ENCODE measurements at regions not wholly inside any gene's neighbourhood (a gene's known extent, or its start where the extent isn't known, plus 50 kb on each side); places are given as distances from the start of the nearest gene placed in this dataset.

DNA sequence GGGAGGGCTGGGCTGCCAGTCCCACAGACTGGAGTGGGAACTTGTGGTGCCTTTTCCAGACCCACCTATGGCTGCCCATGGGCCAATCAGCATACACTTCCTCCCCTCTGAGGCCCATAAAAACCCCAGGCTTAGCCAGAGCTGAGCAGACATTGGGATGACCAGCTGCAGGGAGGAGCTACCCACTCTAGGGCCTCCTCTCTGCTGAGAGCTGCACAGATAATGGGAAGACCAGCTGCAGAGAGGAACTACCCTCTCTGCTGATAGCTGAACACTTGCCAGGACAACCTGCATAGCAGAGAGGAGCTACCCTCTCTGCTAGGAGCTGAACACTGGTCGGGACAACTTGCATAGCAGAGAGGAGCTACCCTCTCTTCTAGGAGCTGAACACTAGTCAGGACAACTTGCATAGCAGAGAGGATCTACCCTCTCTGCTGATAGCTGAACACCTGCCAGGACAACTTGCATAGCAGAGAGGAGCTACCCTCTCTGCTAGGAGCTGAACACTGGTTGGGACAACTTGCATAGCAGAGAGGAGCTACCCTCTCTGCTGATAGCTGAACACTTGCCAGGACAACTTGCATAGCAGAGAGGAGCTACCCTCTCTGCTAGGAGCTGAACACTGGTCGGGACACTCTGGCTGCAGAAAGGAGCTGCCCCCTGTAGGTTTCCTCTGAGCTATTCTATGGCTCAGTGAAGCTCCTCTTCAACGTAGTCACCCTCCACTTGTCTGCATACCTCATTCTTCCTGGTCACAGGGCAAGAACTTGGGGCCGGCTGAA, 88.3 kb upstream of the CACUL1 start:
- Histone ChIP-seq H3K27ac (ENCODE audit: low read length) (no peak overlapping the region), H3K9me3 (replicated peaks; ENCODE audit: insufficient read depth, low read length) (no peaks in the 10 kb centered on the region), H3K4me1 (ENCODE audit: low read length) (no peaks in the 10 kb centered on the region), H3K9me2 (replicated peaks; ENCODE audit: insufficient read depth, low read length) (no peaks in the 10 kb centered on the region), H3K4me3 (ENCODE audit: low read length) (no peak overlapping the region), H3K36me3 (replicated peaks; ENCODE audit: insufficient read depth, low read length) (no peaks in the 10 kb centered on the region), H3K9ac (ENCODE audit: low read length) (no peak overlapping the region), H3K79me2 (ENCODE audit: low read length) (no peaks in the 10 kb centered on the region), H2AFZ (ENCODE audit: low read length) (no peak overlapping the region), H3K4me2 (ENCODE audit: low read depth, low read length) (no peak overlapping the region), H3K27me3 (replicated peaks; ENCODE audit: insufficient read depth, low read length) (no peaks in the 10 kb centered on the region), H3F3A (ENCODE audit: insufficient read depth, low read length) (no peaks in the 10 kb centered on the region), H4K20me1 (ENCODE audit: insufficient read depth, low read length) (no peaks in the 10 kb centered on the region)
- TF ChIP-seq, protein P1, sequence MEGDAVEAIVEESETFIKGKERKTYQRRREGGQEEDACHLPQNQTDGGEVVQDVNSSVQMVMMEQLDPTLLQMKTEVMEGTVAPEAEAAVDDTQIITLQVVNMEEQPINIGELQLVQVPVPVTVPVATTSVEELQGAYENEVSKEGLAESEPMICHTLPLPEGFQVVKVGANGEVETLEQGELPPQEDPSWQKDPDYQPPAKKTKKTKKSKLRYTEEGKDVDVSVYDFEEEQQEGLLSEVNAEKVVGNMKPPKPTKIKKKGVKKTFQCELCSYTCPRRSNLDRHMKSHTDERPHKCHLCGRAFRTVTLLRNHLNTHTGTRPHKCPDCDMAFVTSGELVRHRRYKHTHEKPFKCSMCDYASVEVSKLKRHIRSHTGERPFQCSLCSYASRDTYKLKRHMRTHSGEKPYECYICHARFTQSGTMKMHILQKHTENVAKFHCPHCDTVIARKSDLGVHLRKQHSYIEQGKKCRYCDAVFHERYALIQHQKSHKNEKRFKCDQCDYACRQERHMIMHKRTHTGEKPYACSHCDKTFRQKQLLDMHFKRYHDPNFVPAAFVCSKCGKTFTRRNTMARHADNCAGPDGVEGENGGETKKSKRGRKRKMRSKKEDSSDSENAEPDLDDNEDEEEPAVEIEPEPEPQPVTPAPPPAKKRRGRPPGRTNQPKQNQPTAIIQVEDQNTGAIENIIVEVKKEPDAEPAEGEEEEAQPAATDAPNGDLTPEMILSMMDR (IDR thresholded peaks at IDR 0.05; ENCODE audit: low read length), result no peak
- TF ChIP-seq EZH2 (optimal IDR thresholded peaks at IDR 0.05; ENCODE audit: low read depth, low read length), result no peak
- TF ChIP-seq EZH2phosphoT487 (IDR thresholded peaks at IDR 0.05; ENCODE audit: low read length), result no peak
- no peak for DNase-seq

DNA sequence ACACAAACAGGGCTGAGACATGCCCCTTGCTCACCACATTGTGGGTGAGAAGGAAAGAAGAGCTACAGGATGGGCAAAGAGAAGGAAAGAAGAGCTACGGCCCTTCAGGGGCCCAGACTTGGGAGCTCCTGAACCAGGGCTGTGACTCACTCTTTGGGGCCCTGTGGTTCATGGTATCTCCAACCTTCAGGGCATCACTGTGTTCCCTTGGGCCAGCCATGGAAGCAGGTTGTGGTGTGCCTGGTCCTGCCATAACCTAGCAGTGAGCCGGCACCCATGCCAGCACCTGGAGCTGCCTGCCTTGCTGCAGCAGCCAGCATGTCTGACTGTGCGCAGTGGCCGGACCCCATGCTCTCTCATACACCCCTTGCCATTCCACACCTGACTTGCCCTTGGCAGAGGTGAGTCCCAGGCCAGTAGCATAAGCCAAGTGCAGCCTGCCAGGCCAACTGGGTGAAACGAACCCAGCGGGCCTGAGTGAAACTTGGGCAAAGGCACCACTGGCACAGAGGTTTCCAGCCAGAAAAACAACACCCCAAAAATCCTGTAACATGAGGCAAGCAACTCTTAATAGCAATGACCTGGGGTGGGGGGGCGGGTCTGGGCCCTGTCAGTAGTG, 89.0 kb upstream of the CACUL1 start:
- Histone ChIP-seq H3K9me3 (replicated peaks; ENCODE audit: insufficient read depth, low read length) (no peaks in the 10 kb centered on the region), H3K9ac (ENCODE audit: low read length) (no peak overlapping the region), H3K27me3 (replicated peaks; ENCODE audit: insufficient read depth, low read length) (no peaks in the 10 kb centered on the region), H3K27ac (ENCODE audit: low read length) (no peak overlapping the region), H3K4me2 (ENCODE audit: low read depth, low read length) (no peak overlapping the region), H2AFZ (ENCODE audit: low read length) (no peak overlapping the region), H3F3A (ENCODE audit: insufficient read depth, low read length) (no peaks in the 10 kb centered on the region), H3K9me2 (replicated peaks; ENCODE audit: insufficient read depth, low read length) (no peaks in the 10 kb centered on the region), H3K36me3 (replicated peaks; ENCODE audit: insufficient read depth, low read length) (no peaks in the 10 kb centered on the region), H3K4me1 (ENCODE audit: low read length) (no peaks in the 10 kb centered on the region), H3K79me2 (ENCODE audit: low read length) (no peaks in the 10 kb centered on the region), H4K20me1 (ENCODE audit: insufficient read depth, low read length) (no peaks in the 10 kb centered on the region), H3K4me3 (ENCODE audit: low read length) (no peak overlapping the region)
- TF ChIP-seq EZH2 (optimal IDR thresholded peaks at IDR 0.05; ENCODE audit: low read depth, low read length) (no peak), EZH2phosphoT487 (IDR thresholded peaks at IDR 0.05; ENCODE audit: low read length) (no peak)
- TF ChIP-seq, protein P1 (IDR thresholded peaks at IDR 0.05; ENCODE audit: low read length), result no peak
- no peak for DNase-seq

- H3K9ac ChIP-seq (ENCODE audit: low read length), result no peak overlapping the region
- no peaks in the 10 kb centered on the region for H4K20me1 ChIP-seq (ENCODE audit: insufficient read depth, low read length)
- no peak overlapping the region for H2AFZ ChIP-seq (ENCODE audit: low read length)
- H3K4me1 ChIP-seq (ENCODE audit: low read length), result no peaks in the 10 kb centered on the region
- no peaks in the 10 kb centered on the region for H3K36me3 ChIP-seq (replicated peaks; ENCODE audit: insufficient read depth, low read length)
- no peaks in the 10 kb centered on the region for H3K79me2 ChIP-seq (ENCODE audit: low read length)
- no peaks in the 10 kb centered on the region for H3K9me3 ChIP-seq (replicated peaks; ENCODE audit: insufficient read depth, low read length)
- H3K4me2 ChIP-seq (ENCODE audit: low read depth, low read length), result no peak overlapping the region
- H3K9me2 ChIP-seq (replicated peaks; ENCODE audit: insufficient read depth, low read length), result no peaks in the 10 kb centered on the region
- H3F3A ChIP-seq (ENCODE audit: insufficient read depth, low read length), result no peaks in the 10 kb centered on the region
- TF ChIP-seq, protein P1 (IDR thresholded peaks at IDR 0.05; ENCODE audit: low read length), result no peak
- TF ChIP-seq EZH2 (optimal IDR thresholded peaks at IDR 0.05; ENCODE audit: low read depth, low read length), result no peak
- no peak for TF ChIP-seq EZH2phosphoT487 (IDR thresholded peaks at IDR 0.05; ENCODE audit: low read length)
- DNase-seq, result no peak
- H3K27ac ChIP-seq (ENCODE audit: low read length), result no peak overlapping the region
- no peaks in the 10 kb centered on the region for H3K27me3 ChIP-seq (replicated peaks; ENCODE audit: insufficient read depth, low read length)
- H3K4me3 ChIP-seq (ENCODE audit: low read length), result no peak overlapping the region
Observed at GRCh38 chr10:118844731-118845521, 90.2 kb upstream of the CACUL1 start.
